SK-N-MC (cell line): ENCODE measurements at regions not wholly inside any gene's neighbourhood (a gene's known extent, or its start where the extent isn't known, plus 50 kb on each side); places are given as distances from the start of the nearest gene placed in this dataset.

ENCODE experiments used
- EZH2 ChIP-seq: fragments of 200-600 bp; sonication (generic); IDR thresholded peaks from one replicate; pipeline ENCODE4 v1.6.1; 2017; ENCODE audit warnings: antibody characterized with exemption
- POLR2AphosphoS5 ChIP-seq: IDR thresholded peaks from 2 replicates; pipeline ENCODE4 v1.6.1; 2012; ENCODE audit warnings: mild to moderate bottlenecking, low read depth, low read length, borderline replicate concordance

GRCh38 chr2:186427970-186428369 is 58.1 kb upstream of the ZC3H15 start:
- TF ChIP-seq POLR2AphosphoS5, result no peak
- TF ChIP-seq EZH2, result no peak
